Neural progenitor cell (in vitro differentiated cells): ENCODE measurements at regions not wholly inside any gene's neighbourhood (a gene's known extent, or its start where the extent isn't known, plus 50 kb on each side); places are given as distances from the start of the nearest gene placed in this dataset.

Experiments used
- CTCF ChIP-seq: fragments of 200-600 bp; sonication (generic); IDR thresholded peaks from 2 replicates; pipeline ENCODE4 v1.5.1; 2017; ENCODE audit warnings: antibody characterized with exemption, mild to moderate bottlenecking
- EZH2 ChIP-seq: fragments of 200-600 bp; sonication (generic); IDR thresholded peaks from 2 replicates; pipeline ENCODE4 v1.6.1; 2017; ENCODE audit warnings: antibody characterized with exemption, mild to moderate bottlenecking, moderate library complexity
- EZH2phosphoT487 ChIP-seq: fragments of 200-600 bp; sonication (generic); IDR thresholded peaks from 2 replicates; pipeline ENCODE4 v1.6.1; 2017; ENCODE audit warnings: antibody characterized with exemption

GRCh38 chr13:99802416-99802815, 169.2 kb downstream of the ZIC5 start:
- no peak for TF ChIP-seq CTCF
- TF ChIP-seq EZH2phosphoT487 = no peak
- TF ChIP-seq EZH2 = no peak
